ENCODE measurements at regions not wholly inside any gene's neighbourhood (a gene's known extent, or its start where the extent isn't known, plus 50 kb on each side); places are given as distances from the start of the nearest gene placed in this dataset.

DNA sequence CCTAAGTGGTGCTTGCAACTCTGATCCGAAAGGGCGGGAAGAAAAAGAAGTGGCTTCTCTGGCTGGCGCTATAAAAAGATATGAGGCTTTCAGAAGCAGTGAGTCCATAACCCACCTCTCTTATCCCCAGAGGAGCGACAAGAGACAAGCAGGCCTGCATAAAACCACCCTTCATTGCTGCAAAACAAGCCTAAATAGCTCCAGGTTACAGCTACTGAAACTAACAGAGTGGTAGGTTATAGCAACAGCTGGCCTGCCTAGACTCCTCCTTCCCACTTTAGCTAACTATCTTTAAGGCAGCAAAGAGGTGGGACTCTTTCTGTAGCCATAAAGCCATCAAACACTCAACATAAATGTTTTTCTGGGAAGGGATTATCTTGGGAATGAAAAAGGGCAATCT is 245.0 kb upstream of the GPR101 start:
- H3K4me1 ChIP-seq (ENCODE audit: control insufficient read depth, insufficient read depth, low read length): no peaks in the 10 kb centered on the region
- no peak for TF ChIP-seq POLR2AphosphoS5 (IDR thresholded peaks at IDR 0.05; ENCODE audit: low read depth, low read length)
- TF ChIP-seq, protein P1, sequence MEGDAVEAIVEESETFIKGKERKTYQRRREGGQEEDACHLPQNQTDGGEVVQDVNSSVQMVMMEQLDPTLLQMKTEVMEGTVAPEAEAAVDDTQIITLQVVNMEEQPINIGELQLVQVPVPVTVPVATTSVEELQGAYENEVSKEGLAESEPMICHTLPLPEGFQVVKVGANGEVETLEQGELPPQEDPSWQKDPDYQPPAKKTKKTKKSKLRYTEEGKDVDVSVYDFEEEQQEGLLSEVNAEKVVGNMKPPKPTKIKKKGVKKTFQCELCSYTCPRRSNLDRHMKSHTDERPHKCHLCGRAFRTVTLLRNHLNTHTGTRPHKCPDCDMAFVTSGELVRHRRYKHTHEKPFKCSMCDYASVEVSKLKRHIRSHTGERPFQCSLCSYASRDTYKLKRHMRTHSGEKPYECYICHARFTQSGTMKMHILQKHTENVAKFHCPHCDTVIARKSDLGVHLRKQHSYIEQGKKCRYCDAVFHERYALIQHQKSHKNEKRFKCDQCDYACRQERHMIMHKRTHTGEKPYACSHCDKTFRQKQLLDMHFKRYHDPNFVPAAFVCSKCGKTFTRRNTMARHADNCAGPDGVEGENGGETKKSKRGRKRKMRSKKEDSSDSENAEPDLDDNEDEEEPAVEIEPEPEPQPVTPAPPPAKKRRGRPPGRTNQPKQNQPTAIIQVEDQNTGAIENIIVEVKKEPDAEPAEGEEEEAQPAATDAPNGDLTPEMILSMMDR (IDR thresholded peaks at IDR 0.05): no peak
- no peak for TF ChIP-seq TCF7L2 (IDR thresholded peaks at IDR 0.05; ENCODE audit: low read depth, low read length)
- TF ChIP-seq REST (IDR thresholded peaks at IDR 0.05; ENCODE audit: insufficient read depth in 1 of 2, low read depth in 2 of 2, low read length in 1 of 2): no peak
- TF ChIP-seq SIN3A (IDR thresholded peaks at IDR 0.05; ENCODE audit: borderline replicate concordance, insufficient read depth, low read depth, low read length): no peak
- CTCF ChIA-PET: no interaction called here
- in situ Hi-C loops (cut with HindIII; ENCODE audit: low pct_unique_long_range_greater_than_20kb, low sequenced_read_pairs) (no loop called here), intact Hi-C loops (cut with micrococcal nuclease; ENCODE audit: unreplicated experiment) (no loop called here)
- ATAC-seq: no peak
- H3K36me3 ChIP-seq (ENCODE audit: control insufficient read depth, insufficient read depth, low read length): no peaks in the 10 kb centered on the region
- no peaks in the 10 kb centered on the region for H3K27me3 ChIP-seq (ENCODE audit: control insufficient read depth, insufficient read depth, low read length)
- no peaks in the 10 kb centered on the region for H3K9me3 ChIP-seq (ENCODE audit: control insufficient read depth, insufficient read depth, low read depth, low read length)
- no peak for DNase-seq (ENCODE audit: low read depth, low spot score)
- no peak overlapping the region for H3K27ac ChIP-seq (ENCODE audit: low read length)
- no TSS peak for BruUV-seq (replicated peaks)
- POLR2A ChIA-PET: no interaction called here
- no peak overlapping the region for H3K4me3 ChIP-seq (ENCODE audit: low read depth in 2 of 2, low read length in 2 of 2)

- Histone ChIP-seq H3K27ac (ENCODE audit: low read length) (no peak overlapping the region), H3K4me3 (ENCODE audit: low read depth in 2 of 2, low read length in 2 of 2) (no peak overlapping the region), H3K4me1 (ENCODE audit: control insufficient read depth, insufficient read depth, low read length) (no peaks in the 10 kb centered on the region), H3K27me3 (ENCODE audit: control insufficient read depth, insufficient read depth, low read length) (no peaks in the 10 kb centered on the region), H3K9me3 (ENCODE audit: control insufficient read depth, insufficient read depth, low read depth, low read length) (no peaks in the 10 kb centered on the region), H3K36me3 (ENCODE audit: control insufficient read depth, insufficient read depth, low read length) (no peaks in the 10 kb centered on the region)
- no TSS peak for BruUV-seq (replicated peaks)
- ChIA-PET CTCF (no interaction called here), POLR2A (no interaction called here)
- ATAC-seq: no peak
- intact Hi-C loops (cut with micrococcal nuclease; ENCODE audit: unreplicated experiment): no loop called here
- in situ Hi-C loops (cut with HindIII; ENCODE audit: low pct_unique_long_range_greater_than_20kb, low sequenced_read_pairs): no loop called here
- DNase-seq (ENCODE audit: low read depth, low spot score): no peak
- TF ChIP-seq POLR2AphosphoS5 (IDR thresholded peaks at IDR 0.05; ENCODE audit: low read depth, low read length) (no peak), REST (IDR thresholded peaks at IDR 0.05; ENCODE audit: insufficient read depth in 1 of 2, low read depth in 2 of 2, low read length in 1 of 2) (no peak)
These were observed 229.6 kb upstream of the GPR101 start for GRCh38 chrX:137263374-137263773.
